PC-3 (cell line): ENCODE measurements at regions not wholly inside any gene's neighbourhood (a gene's known extent, or its start where the extent isn't known, plus 50 kb on each side); places are given as distances from the start of the nearest gene placed in this dataset.

Experiments
- ATAC-seq: fragments of 200-7000 bp; cut with Tn5 transposase; 2 replicates; pipeline ENCODE4 v1.9.1; 2020; ENCODE audit warnings: mild to moderate bottlenecking, moderate library complexity
- BruUV-seq: library from RNA; stranded (reverse); fragments of 400-500 nt; replicated peaks from 2 replicates; lab custom pipeline; 2021; lab: Mats Ljungman, UMichigan
- CTCF ChIA-PET: fragments of 300-600 bp; sonication (Branson Sonifier 250); formaldehyde crosslinking; loops from one replicate; lab custom pipeline; 2022; ENCODE audit warnings: antibody characterized with exemption; lab: Charles Lee
- POLR2A ChIA-PET: fragments of 300-600 bp; sonication (Branson Sonifier 250); formaldehyde crosslinking; loops from one replicate; lab custom pipeline; 2022; ENCODE audit warnings: antibody characterized with exemption; ENCODE audit not compliant: unreplicated experiment; lab: Charles Lee
- DNase-seq: peaks from one replicate; pipeline ENCODE4 v3.0.0-alpha.2; 2015
- H2AFZ ChIP-seq: fragments of 300-600 bp; sonication (generic); 2 replicates; pipeline ENCODE4 v1.6.0; 2016; ENCODE audit warnings: antibody characterized with exemption, low read length
- H3F3A ChIP-seq: fragments of 300-600 bp; sonication (generic); one replicate; pipeline ENCODE4 v1.6.0; 2017; ENCODE audit warnings: antibody characterized with exemption, low read length, control low read depth, mild to moderate bottlenecking; ENCODE audit not compliant: unreplicated experiment
- H3K27ac ChIP-seq: fragments of 300-600 bp; sonication (generic); 2 replicates; pipeline ENCODE4 v1.5.1; 2016; ENCODE audit warnings: mild to moderate bottlenecking, low read length
- H3K27me3 ChIP-seq: fragments of 300-600 bp; sonication (generic); 2 replicates; pipeline ENCODE4 v1.6.1; 2016; ENCODE audit warnings: low read length, mixed read lengths
- H3K36me3 ChIP-seq: fragments of 300-600 bp; sonication (generic); 2 replicates; pipeline ENCODE4 v1.6.1; 2016; ENCODE audit warnings: low read depth, mixed run types, low read length, mixed read lengths
- H3K4me1 ChIP-seq: fragments of 300-600 bp; sonication (generic); 2 replicates; pipeline ENCODE4 v1.5.1; 2016; ENCODE audit warnings: low read length; ENCODE audit not compliant: insufficient read depth
- H3K4me2 ChIP-seq: fragments of 300-600 bp; sonication (generic); 2 replicates; pipeline ENCODE4 v1.6.0; 2016; ENCODE audit warnings: low read length
- H3K4me3 ChIP-seq: fragments of 300-600 bp; sonication (generic); 2 replicates; pipeline ENCODE4 v1.5.1; 2016; ENCODE audit warnings: mild to moderate bottlenecking, low read length, mixed read lengths
- H3K79me2 ChIP-seq: fragments of 300-600 bp; sonication (generic); 2 replicates; pipeline ENCODE4 v1.6.1; 2017; ENCODE audit warnings: low read length, mixed read lengths
- H3K9ac ChIP-seq: fragments of 300-600 bp; sonication (generic); 2 replicates; pipeline ENCODE4 v1.6.0; 2016; ENCODE audit warnings: mild to moderate bottlenecking, low read length
- H3K9me2 ChIP-seq: fragments of 300-600 bp; sonication (generic); replicated peaks from 2 replicates; pipeline ENCODE4 v1.6.1; 2016; ENCODE audit warnings: mixed run types, low read length, mixed read lengths
- H3K9me3 ChIP-seq: fragments of 300-600 bp; sonication (generic); 2 replicates; pipeline ENCODE4 v1.6.1; 2016; ENCODE audit warnings: low read length, mixed read lengths
- H4K20me1 ChIP-seq: fragments of 300-600 bp; sonication (generic); 2 replicates; pipeline ENCODE4 v1.6.1; 2016; ENCODE audit warnings: low read length, mixed read lengths
- CTCF ChIP-seq: fragments of 300-600 bp; sonication (generic); conservative IDR thresholded peaks from 2 replicates; pipeline ENCODE4 v1.5.1; 2017; ENCODE audit warnings: antibody characterized with exemption, low read depth, mild to moderate bottlenecking, low read length
- EZH2 ChIP-seq: fragments of 300-600 bp; sonication (generic); IDR thresholded peaks from one replicate; pipeline ENCODE4 v1.6.1; 2017; ENCODE audit warnings: antibody characterized with exemption, mild to moderate bottlenecking, low read length; ENCODE audit not compliant: unreplicated experiment
- EZH2phosphoT487 ChIP-seq: fragments of 300-600 bp; sonication (generic); IDR thresholded peaks from 2 replicates; pipeline ENCODE4 v1.6.1; 2018; ENCODE audit warnings: mild to moderate bottlenecking, antibody characterized with exemption, low read length, borderline replicate concordance
- intact Hi-C: fragments of 100-400 bp; cut with micrococcal nuclease; formaldehyde crosslinking; loops from 2 replicates; pipeline ENCODE4 v1.9.0; 2023

- Histone ChIP-seq H3F3A (no peaks in the 10 kb centered on the region), H3K9me3 (no peaks in the 10 kb centered on the region), H3K36me3 (no peaks in the 10 kb centered on the region), H3K79me2 (no peaks in the 10 kb centered on the region), H3K4me1 (no peaks in the 10 kb centered on the region), H3K4me2 (no peak overlapping the region), H2AFZ (no peak overlapping the region), H3K4me3 (no peak overlapping the region), H4K20me1 (no peaks in the 10 kb centered on the region), H3K9me2 (no peaks in the 10 kb centered on the region), H3K27ac (no peak overlapping the region), H3K27me3 (peaks cover 59% of the 10 kb centered on the region), H3K9ac (no peak overlapping the region)
- ChIA-PET POLR2A (no interaction called here), CTCF (no interaction called here)
- no TSS peak for BruUV-seq
- no peak for DNase-seq
- intact Hi-C loops = no loop called here
- ATAC-seq = no peak
- TF ChIP-seq EZH2 (no peak), CTCF (no peak), EZH2phosphoT487 (no peak)
Observed at GRCh38 chr5:135721548-135722090, 112.8 kb upstream of the SLC25A48 start.

- CTCF ChIA-PET = no interaction called here
- H3K9me2 ChIP-seq = no peaks in the 10 kb centered on the region
- no TSS peak for BruUV-seq
- no peaks in the 10 kb centered on the region for H3K36me3 ChIP-seq
- H4K20me1 ChIP-seq = no peaks in the 10 kb centered on the region
- no peak overlapping the region for H2AFZ ChIP-seq
- no peak overlapping the region for H3K9ac ChIP-seq
- no peaks in the 10 kb centered on the region for H3K79me2 ChIP-seq
- no peak overlapping the region for H3K4me3 ChIP-seq
- peaks cover 68% of the 10 kb centered on the region for H3K27me3 ChIP-seq
- no peak overlapping the region for H3K27ac ChIP-seq
- no peaks in the 10 kb centered on the region for H3K4me1 ChIP-seq
- no peaks in the 10 kb centered on the region for H3F3A ChIP-seq
- POLR2A ChIA-PET = no interaction called here
- no peak for ATAC-seq
- no peaks in the 10 kb centered on the region for H3K9me3 ChIP-seq
- intact Hi-C loops = no loop called here
- TF ChIP-seq CTCF (no peak), EZH2phosphoT487 (no peak), EZH2 (no peak)
- no peak overlapping the region for H3K4me2 ChIP-seq
- DNase-seq = no peak
Observed at GRCh38 chr5:135720191-135720590, 114.3 kb upstream of the SLC25A48 start.

- intact Hi-C loops = no loop called here
Observed at GRCh38 chr5:135719428-135720063, 114.9 kb upstream of the SLC25A48 start.

More at GRCh38 chr5:135719428-135720063, 114.9 kb upstream of the SLC25A48 start:
- TF ChIP-seq EZH2phosphoT487 (no peak), CTCF (no peak), EZH2 (no peak)
- DNase-seq = no peak
- Histone ChIP-seq H3K9ac (no peak overlapping the region), H4K20me1 (no peaks in the 10 kb centered on the region), H3K4me1 (no peaks in the 10 kb centered on the region), H2AFZ (no peak overlapping the region), H3K27me3 (peaks cover 74% of the 10 kb centered on the region), H3K4me3 (no peak overlapping the region), H3K36me3 (no peaks in the 10 kb centered on the region), H3K9me2 (no peaks in the 10 kb centered on the region), H3K9me3 (no peaks in the 10 kb centered on the region), H3K79me2 (no peaks in the 10 kb centered on the region), H3K4me2 (no peak overlapping the region), H3F3A (no peaks in the 10 kb centered on the region), H3K27ac (no peak overlapping the region)
- ChIA-PET CTCF (no interaction called here), POLR2A (no interaction called here)
- no peak for ATAC-seq
- BruUV-seq = no TSS peak
